Right forelimb (tissue), 1 donor: ENCODE measurements at regions not wholly inside any gene's neighbourhood (a gene's known extent, or its start where the extent isn't known, plus 50 kb on each side); places are given as distances from the start of the nearest gene placed in this dataset.
"Not testable (repeated sequence)": the region's sequence is repeated elsewhere in the genome, so short reads cannot be mapped to it uniquely, and the experiment has no call there.

ENCODE experiments used
- DNase-seq: peaks from one replicate; pipeline ENCODE4 v3.0.0-alpha.2; 2018

- DNase-seq, result no peak
Measured at GRCh38 chr3:71966185-71966584, 181.2 kb upstream of the PROK2 start.

GRCh38 chr3:71964170-71964569, 179.2 kb upstream of the PROK2 start:
- DNase-seq, result no peak

- no peak for DNase-seq
Measured at GRCh38 chr3:71962561-71963240, 177.8 kb upstream of the PROK2 start.

GRCh38 chr3:71961891-71962290, 176.9 kb upstream of the PROK2 start:
- no peak for DNase-seq

- no peak for DNase-seq
Measured at GRCh38 chr3:71961378-71961777, 176.4 kb upstream of the PROK2 start.

GRCh38 chr3:71958533-71958932, 173.6 kb upstream of the PROK2 start:
- no peak for DNase-seq

- DNase-seq, result no peak
Measured at GRCh38 chr3:71956716-71957115, 171.8 kb upstream of the PROK2 start.

- DNase-seq, result no peak
Measured at GRCh38 chr3:71956069-71956340, 171.1 kb upstream of the PROK2 start.

GRCh38 chr3:71955240-71956068, 170.5 kb upstream of the PROK2 start:
- peak; percentile 90 for DNase-seq

GRCh38 chr3:71951842-71952241, 166.9 kb upstream of the PROK2 start:
- DNase-seq, result no peak

GRCh38 chr3:71951361-71951760, 166.4 kb upstream of the PROK2 start:
- DNase-seq, result no peak

GRCh38 chr3:71949442-71949841, 164.5 kb upstream of the PROK2 start:
- no peak for DNase-seq

- DNase-seq, result no peak
Measured at GRCh38 chr3:71944482-71945065, 159.6 kb upstream of the PROK2 start.

GRCh38 chr3:71942432-71943187, 157.7 kb upstream of the PROK2 start:
- DNase-seq, result no peak

GRCh38 chr3:71940486-71940885, 155.5 kb upstream of the PROK2 start:
- no peak for DNase-seq

GRCh38 chr3:71938081-71938480, 153.1 kb upstream of the PROK2 start:
- DNase-seq, result not testable (repeated sequence)

GRCh38 chr3:71936681-71937080, 151.7 kb upstream of the PROK2 start:
- DNase-seq, result no peak

- no peak for DNase-seq
Measured at GRCh38 chr3:71934520-71935270, 149.7 kb upstream of the PROK2 start.

GRCh38 chr3:71931922-71932321, 147.0 kb upstream of the PROK2 start:
- DNase-seq, result no peak

GRCh38 chr3:71930056-71930991, 145.4 kb upstream of the PROK2 start:
- DNase-seq, result no peak

GRCh38 chr3:71928212-71928611, 143.3 kb upstream of the PROK2 start:
- no peak for DNase-seq
